ENCODE measurements at regions not wholly inside any gene's neighbourhood (a gene's known extent, or its start where the extent isn't known, plus 50 kb on each side); places are given as distances from the start of the nearest gene placed in this dataset.

DNA sequence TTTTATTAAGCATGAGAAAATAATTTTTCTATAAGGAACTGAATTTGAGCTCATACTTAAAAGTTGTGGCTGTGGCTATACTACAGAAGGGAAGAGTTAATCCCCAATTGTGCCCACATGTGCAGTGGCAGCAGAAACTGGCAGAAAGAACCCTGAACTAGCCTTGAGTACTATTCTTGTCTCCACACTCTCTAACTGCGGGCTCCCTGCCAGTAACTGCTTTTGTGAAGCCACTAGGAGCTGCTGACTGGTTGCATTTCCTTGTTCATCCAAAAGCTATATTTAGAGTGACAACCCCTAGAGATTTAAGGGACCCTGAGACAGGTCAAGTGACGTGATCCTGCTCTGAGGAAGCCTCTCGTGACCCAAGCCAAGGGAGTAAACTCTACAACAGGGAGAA is 238.6 kb downstream of the ELAVL2 start:
- TF ChIP-seq, protein P1, sequence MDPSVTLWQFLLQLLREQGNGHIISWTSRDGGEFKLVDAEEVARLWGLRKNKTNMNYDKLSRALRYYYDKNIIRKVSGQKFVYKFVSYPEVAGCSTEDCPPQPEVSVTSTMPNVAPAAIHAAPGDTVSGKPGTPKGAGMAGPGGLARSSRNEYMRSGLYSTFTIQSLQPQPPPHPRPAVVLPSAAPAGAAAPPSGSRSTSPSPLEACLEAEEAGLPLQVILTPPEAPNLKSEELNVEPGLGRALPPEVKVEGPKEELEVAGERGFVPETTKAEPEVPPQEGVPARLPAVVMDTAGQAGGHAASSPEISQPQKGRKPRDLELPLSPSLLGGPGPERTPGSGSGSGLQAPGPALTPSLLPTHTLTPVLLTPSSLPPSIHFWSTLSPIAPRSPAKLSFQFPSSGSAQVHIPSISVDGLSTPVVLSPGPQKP (IDR thresholded peaks at IDR 0.05; ENCODE audit: borderline replicate concordance, low read depth, low read length): no peak
- TF ChIP-seq SMC3 (IDR thresholded peaks at IDR 0.05; ENCODE audit: low read depth, low read length) (no peak), POLR2A (IDR thresholded peaks at IDR 0.05; ENCODE audit: low read depth, low read length) (no peak), CEBPB (IDR thresholded peaks at IDR 0.05; ENCODE audit: low read depth, low read length) (no peak), MXI1 (IDR thresholded peaks at IDR 0.05; ENCODE audit: borderline replicate concordance, low read depth, low read length) (no peak)
- TF ChIP-seq, protein P2, sequence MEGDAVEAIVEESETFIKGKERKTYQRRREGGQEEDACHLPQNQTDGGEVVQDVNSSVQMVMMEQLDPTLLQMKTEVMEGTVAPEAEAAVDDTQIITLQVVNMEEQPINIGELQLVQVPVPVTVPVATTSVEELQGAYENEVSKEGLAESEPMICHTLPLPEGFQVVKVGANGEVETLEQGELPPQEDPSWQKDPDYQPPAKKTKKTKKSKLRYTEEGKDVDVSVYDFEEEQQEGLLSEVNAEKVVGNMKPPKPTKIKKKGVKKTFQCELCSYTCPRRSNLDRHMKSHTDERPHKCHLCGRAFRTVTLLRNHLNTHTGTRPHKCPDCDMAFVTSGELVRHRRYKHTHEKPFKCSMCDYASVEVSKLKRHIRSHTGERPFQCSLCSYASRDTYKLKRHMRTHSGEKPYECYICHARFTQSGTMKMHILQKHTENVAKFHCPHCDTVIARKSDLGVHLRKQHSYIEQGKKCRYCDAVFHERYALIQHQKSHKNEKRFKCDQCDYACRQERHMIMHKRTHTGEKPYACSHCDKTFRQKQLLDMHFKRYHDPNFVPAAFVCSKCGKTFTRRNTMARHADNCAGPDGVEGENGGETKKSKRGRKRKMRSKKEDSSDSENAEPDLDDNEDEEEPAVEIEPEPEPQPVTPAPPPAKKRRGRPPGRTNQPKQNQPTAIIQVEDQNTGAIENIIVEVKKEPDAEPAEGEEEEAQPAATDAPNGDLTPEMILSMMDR (conservative IDR thresholded peaks at IDR 0.05; ENCODE audit: low read depth, low read length): no peak
- TF ChIP-seq, protein P3, sequence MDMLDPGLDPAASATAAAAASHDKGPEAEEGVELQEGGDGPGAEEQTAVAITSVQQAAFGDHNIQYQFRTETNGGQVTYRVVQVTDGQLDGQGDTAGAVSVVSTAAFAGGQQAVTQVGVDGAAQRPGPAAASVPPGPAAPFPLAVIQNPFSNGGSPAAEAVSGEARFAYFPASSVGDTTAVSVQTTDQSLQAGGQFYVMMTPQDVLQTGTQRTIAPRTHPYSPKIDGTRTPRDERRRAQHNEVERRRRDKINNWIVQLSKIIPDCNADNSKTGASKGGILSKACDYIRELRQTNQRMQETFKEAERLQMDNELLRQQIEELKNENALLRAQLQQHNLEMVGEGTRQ (IDR thresholded peaks at IDR 0.05; ENCODE audit: low read depth, low read length): no peak

Measured in IMR-90 (cell line).